Type B pancreatic cell (in vitro differentiated cells): ENCODE measurements at regions not wholly inside any gene's neighbourhood (a gene's known extent, or its start where the extent isn't known, plus 50 kb on each side); places are given as distances from the start of the nearest gene placed in this dataset.
"Not testable (repeated sequence)": the region's sequence is repeated elsewhere in the genome, so short reads cannot be mapped to it uniquely, and the experiment has no call there.

Experiments
- DNase-seq: peaks from one replicate; pipeline ENCODE4 v3.0.0; 2021; ENCODE audit warnings: mixed read lengths; ENCODE audit not compliant: unreplicated experiment; ENCODE audit errors: extremely low spot score
- H3K27ac Mint-ChIP-seq: 2 replicates; pipeline ENCODE4 v1.8.0; 2021; ENCODE audit warnings: mild to moderate bottlenecking, mixed read lengths
- H3K27me3 Mint-ChIP-seq: 2 replicates; pipeline ENCODE4 v1.8.0; 2021; ENCODE audit warnings: mixed read lengths
- H3K36me3 Mint-ChIP-seq: 2 replicates; pipeline ENCODE4 v1.8.0; 2021; ENCODE audit warnings: mixed read lengths
- H3K4me1 Mint-ChIP-seq: one replicate; pipeline ENCODE4 v1.8.0; 2021; ENCODE audit warnings: mixed read lengths; ENCODE audit not compliant: unreplicated experiment
- H3K4me3 Mint-ChIP-seq: 2 replicates; pipeline ENCODE4 v1.8.0; 2021; ENCODE audit warnings: mild to moderate bottlenecking, mixed read lengths
- H3K9me3 Mint-ChIP-seq: 2 replicates; pipeline ENCODE4 v1.8.0; 2021; ENCODE audit warnings: mixed read lengths
- CTCF ChIP-seq: fragments of 200-600 bp; sonication (generic); conservative IDR thresholded peaks from 2 replicates; pipeline ENCODE4 v1.5.0; 2021; ENCODE audit warnings: antibody characterized with exemption, mild to moderate bottlenecking

GRCh38 chr2:56816666-56817065 lies 632.9 kb downstream of the CCDC85A start:
- no peaks in the 10 kb centered on the region for H3K4me1 Mint-ChIP-seq
- H3K9me3 Mint-ChIP-seq = peaks cover under 1% of the 10 kb centered on the region
- DNase-seq = no peak
- peaks cover 16% of the 10 kb centered on the region for H3K27me3 Mint-ChIP-seq
- no peak overlapping the region for H3K27ac Mint-ChIP-seq
- H3K36me3 Mint-ChIP-seq = no peaks in the 10 kb centered on the region
- TF ChIP-seq CTCF = no peak
- no peak overlapping the region for H3K4me3 Mint-ChIP-seq

GRCh38 chr2:56831780-56832179 lies 648.0 kb downstream of the CCDC85A start:
- Mint-ChIP-seq H3K27me3 (no peaks in the 10 kb centered on the region), H3K27ac (no peak overlapping the region), H3K4me3 (no peak overlapping the region), H3K36me3 (no peaks in the 10 kb centered on the region), H3K4me1 (no peaks in the 10 kb centered on the region), H3K9me3 (no peaks in the 10 kb centered on the region)
- DNase-seq = no peak
- TF ChIP-seq CTCF = no peak

- Mint-ChIP-seq H3K9me3 (no peaks in the 10 kb centered on the region), H3K27ac (no peak overlapping the region), H3K36me3 (no peaks in the 10 kb centered on the region), H3K27me3 (no peaks in the 10 kb centered on the region), H3K4me1 (no peaks in the 10 kb centered on the region), H3K4me3 (no peak overlapping the region)
- no peak for DNase-seq
- no peak for TF ChIP-seq CTCF
Observed at GRCh38 chr2:56834686-56835085, 650.9 kb downstream of the CCDC85A start.

- H3K4me3 Mint-ChIP-seq, H3K9me3 Mint-ChIP-seq, H3K4me1 Mint-ChIP-seq, DNase-seq, H3K27me3 Mint-ChIP-seq, H3K36me3 Mint-ChIP-seq, H3K27ac Mint-ChIP-seq: not testable (repeated sequence)
Observed at GRCh38 chr2:56840009-56840408, 656.2 kb downstream of the CCDC85A start.

- TF ChIP-seq CTCF = no peak
- Mint-ChIP-seq H3K4me3 (no peak overlapping the region), H3K4me1 (no peaks in the 10 kb centered on the region), H3K36me3 (no peaks in the 10 kb centered on the region), H3K9me3 (no peaks in the 10 kb centered on the region), H3K27ac (no peak overlapping the region), H3K27me3 (no peaks in the 10 kb centered on the region)
- DNase-seq = no peak
Observed at GRCh38 chr2:56860991-56861390, 677.2 kb downstream of the CCDC85A start.

GRCh38 chr2:56871644-56872043 lies 687.9 kb downstream of the CCDC85A start:
- no peak for DNase-seq
- no peaks in the 10 kb centered on the region for H3K4me1 Mint-ChIP-seq
- no peak overlapping the region for H3K4me3 Mint-ChIP-seq
- no peaks in the 10 kb centered on the region for H3K36me3 Mint-ChIP-seq
- no peak overlapping the region for H3K27ac Mint-ChIP-seq
- H3K9me3 Mint-ChIP-seq = no peaks in the 10 kb centered on the region
- no peaks in the 10 kb centered on the region for H3K27me3 Mint-ChIP-seq
- no peak for TF ChIP-seq CTCF
